Spleen (tissue), 7 donors: ENCODE measurements at regions not wholly inside any gene's neighbourhood (a gene's known extent, or its start where the extent isn't known, plus 50 kb on each side); places are given as distances from the start of the nearest gene placed in this dataset.

Experiments
- POLR2A ChIP-seq, 3 donors: fragments of 450-650 bp; IDR thresholded peaks; one replicate each; pipeline ENCODE4 v1.5.1; 2017; ENCODE audit warnings: antibody characterized with exemption in 3 of 3, mild to moderate bottlenecking in 1 of 3
- TF ChIP-seq, protein P1 (sequence below), 11 experiments: fragments of 200-600 bp in 7 of 11; fragments of 450-650 bp in 4 of 11; sonication (generic) in 4 of 11; IDR thresholded peaks in 8 of 11; conservative IDR thresholded peaks in 3 of 11; 1 replicate in 7 of 11; 2 replicates in 4 of 11; pipeline versions ENCODE4 v1.4.0 to v1.8.0; 2016 to 2021; ENCODE audit warnings: antibody characterized with exemption in 11 of 11, inconsistent platforms in 4 of 11, mild to moderate bottlenecking in 1 of 11
- donor health status: DM: no; HTN: no; CAD: no; lungs with moderate emphysema.
- donor health status: DM: no; HTN: no; CAD: no.
- donor health status: DM: no; HTN: no; CAD: no.

DNA sequence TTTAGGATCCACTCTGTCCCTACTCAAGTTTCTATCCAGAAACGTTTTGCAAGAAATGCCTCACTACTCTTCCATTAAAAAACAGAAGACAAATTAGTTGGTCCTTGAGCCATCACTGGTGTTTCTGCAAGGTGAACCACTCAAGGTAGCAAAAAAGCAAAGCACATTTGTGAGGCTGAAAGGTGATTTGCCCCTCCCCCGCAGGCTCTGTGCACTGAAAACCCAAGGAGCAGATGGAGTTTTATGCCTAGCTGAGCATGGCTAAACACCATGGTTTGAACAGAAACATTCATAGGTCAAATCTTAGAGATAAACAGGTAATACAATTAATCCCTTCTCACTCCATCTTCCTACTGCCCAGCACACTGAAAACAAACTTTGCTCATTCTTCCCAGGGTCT lies 538.2 kb upstream of the CDH5 start:
- TF ChIP-seq, protein P1, sequence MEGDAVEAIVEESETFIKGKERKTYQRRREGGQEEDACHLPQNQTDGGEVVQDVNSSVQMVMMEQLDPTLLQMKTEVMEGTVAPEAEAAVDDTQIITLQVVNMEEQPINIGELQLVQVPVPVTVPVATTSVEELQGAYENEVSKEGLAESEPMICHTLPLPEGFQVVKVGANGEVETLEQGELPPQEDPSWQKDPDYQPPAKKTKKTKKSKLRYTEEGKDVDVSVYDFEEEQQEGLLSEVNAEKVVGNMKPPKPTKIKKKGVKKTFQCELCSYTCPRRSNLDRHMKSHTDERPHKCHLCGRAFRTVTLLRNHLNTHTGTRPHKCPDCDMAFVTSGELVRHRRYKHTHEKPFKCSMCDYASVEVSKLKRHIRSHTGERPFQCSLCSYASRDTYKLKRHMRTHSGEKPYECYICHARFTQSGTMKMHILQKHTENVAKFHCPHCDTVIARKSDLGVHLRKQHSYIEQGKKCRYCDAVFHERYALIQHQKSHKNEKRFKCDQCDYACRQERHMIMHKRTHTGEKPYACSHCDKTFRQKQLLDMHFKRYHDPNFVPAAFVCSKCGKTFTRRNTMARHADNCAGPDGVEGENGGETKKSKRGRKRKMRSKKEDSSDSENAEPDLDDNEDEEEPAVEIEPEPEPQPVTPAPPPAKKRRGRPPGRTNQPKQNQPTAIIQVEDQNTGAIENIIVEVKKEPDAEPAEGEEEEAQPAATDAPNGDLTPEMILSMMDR (IDR thresholded peaks at IDR 0.05 in 8 of 11, conservative IDR thresholded peaks at IDR 0.05 in 3 of 11) = no peak
- TF ChIP-seq POLR2A (IDR thresholded peaks at IDR 0.05) = no peak
